SK-N-SH treated with all-trans-retinoic acid at 6 μM for 48 hours (cell line): ENCODE measurements at regions not wholly inside any gene's neighbourhood (a gene's known extent, or its start where the extent isn't known, plus 50 kb on each side); places are given as distances from the start of the nearest gene placed in this dataset.

Experiments
- ATAC-seq: fragments of 200-7000 bp; cut with Tn5 transposase; 3 replicates; pipeline ENCODE4 v1.9.1; 2020; ENCODE audit warnings: mild to moderate bottlenecking, moderate library complexity
- CREB5 ChIP-seq: fragments of 250-450 bp; sonication (Bioruptor Pico); IDR thresholded peaks from 2 replicates; pipeline ENCODE4 v1.5.1; 2020; ENCODE audit warnings: low read depth, mild to moderate bottlenecking, moderate library complexity
- CSRNP3 ChIP-seq: fragments of 250-450 bp; sonication (Bioruptor Pico); IDR thresholded peaks from 2 replicates; pipeline ENCODE4 v1.5.1; 2021; ENCODE audit warnings: mild to moderate bottlenecking, moderate library complexity
- ISL1 ChIP-seq: fragments of 250-450 bp; sonication (Bioruptor Pico); IDR thresholded peaks from 2 replicates; pipeline ENCODE4 v2.1.2; 2022; ENCODE audit warnings: mild to moderate bottlenecking, moderate library complexity
- PATZ1 ChIP-seq: fragments of 250-450 bp; sonication (Bioruptor Pico); IDR thresholded peaks from 2 replicates; pipeline ENCODE4 v1.8.0; 2020; ENCODE audit warnings: mild to moderate bottlenecking, moderate library complexity, borderline replicate concordance
- POU6F1 ChIP-seq: fragments of 250-450 bp; sonication (Bioruptor Pico); IDR thresholded peaks from 2 replicates; pipeline ENCODE4 v1.8.0; 2021; ENCODE audit warnings: low read depth, mild to moderate bottlenecking, moderate library complexity, borderline replicate concordance
- PPARA ChIP-seq: fragments of 250-450 bp; sonication (Bioruptor Pico); IDR thresholded peaks from 2 replicates; pipeline ENCODE4 v1.5.0; 2020; ENCODE audit warnings: mild to moderate bottlenecking, borderline replicate concordance
- RARB ChIP-seq: fragments of 250-450 bp; sonication (Bioruptor Pico); IDR thresholded peaks from 2 replicates; pipeline ENCODE4 v1.8.0; 2021; ENCODE audit warnings: mild to moderate bottlenecking, moderate library complexity
- TCF4 ChIP-seq: fragments of 250-450 bp; sonication (Bioruptor Pico); IDR thresholded peaks from 2 replicates; pipeline ENCODE4 v1.8.0; 2021; ENCODE audit warnings: mild to moderate bottlenecking, moderate library complexity, borderline replicate concordance
- TSHZ2 ChIP-seq: fragments of 250-450 bp; sonication (Bioruptor Pico); IDR thresholded peaks from 2 replicates; pipeline ENCODE4 v1.5.0; 2020; ENCODE audit warnings: mild to moderate bottlenecking, moderate library complexity
- ZC3H10 ChIP-seq: fragments of 250-450 bp; sonication (Bioruptor Pico); IDR thresholded peaks from 2 replicates; pipeline ENCODE4 v1.5.1; 2021; ENCODE audit warnings: mild to moderate bottlenecking, moderate library complexity
- ZFP3 ChIP-seq: fragments of 250-450 bp; sonication (Bioruptor Pico); IDR thresholded peaks from 2 replicates; pipeline ENCODE4 v1.5.0; 2020; ENCODE audit warnings: mild to moderate bottlenecking, moderate library complexity
- ZNF565 ChIP-seq: fragments of 450-650 bp; formaldehyde crosslinking; conservative IDR thresholded peaks from 2 replicates; pipeline ENCODE4 v1.5.0; 2020; ENCODE audit warnings: low read depth, mild to moderate bottlenecking, moderate library complexity
- ZNF70 ChIP-seq: fragments of 450-650 bp; formaldehyde crosslinking; IDR thresholded peaks from 2 replicates; pipeline ENCODE4 v1.5.0; 2020; ENCODE audit warnings: mild to moderate bottlenecking, moderate library complexity

- no peak for TF ChIP-seq TSHZ2 (CRISPR knock-in tag)
- no peak for TF ChIP-seq ISL1
- no peak for TF ChIP-seq PPARA (CRISPR knock-in tag)
- TF ChIP-seq ZC3H10 = no peak
- no peak for TF ChIP-seq POU6F1 (CRISPR knock-in tag)
- no peak for TF ChIP-seq RARB (CRISPR knock-in tag)
- no peak for TF ChIP-seq CSRNP3 (CRISPR knock-in tag)
- no peak for TF ChIP-seq PATZ1
- ATAC-seq = no peak
These were observed 654.2 kb upstream of the MAP3K7 start for GRCh38 chr6:91240878-91241603.

GRCh38 chr6:91221072-91221720 is 634.3 kb upstream of the MAP3K7 start:
- ATAC-seq = no peak
- TF ChIP-seq ZFP3 (no peak), ZNF565 (CRISPR knock-in tag) (no peak), ZNF70 (CRISPR knock-in tag) (no peak), ISL1 (no peak), TSHZ2 (CRISPR knock-in tag) (no peak), TCF4 (no peak)

- TF ChIP-seq ZC3H10 = no peak
- no peak for TF ChIP-seq CREB5 (CRISPR knock-in tag)
- no peak for TF ChIP-seq ZNF70 (CRISPR knock-in tag)
- no peak for ATAC-seq
These were observed 626.5 kb upstream of the MAP3K7 start for GRCh38 chr6:91213229-91213901.
